Uterus (tissue), 2 donors: ENCODE measurements at regions not wholly inside any gene's neighbourhood (a gene's known extent, or its start where the extent isn't known, plus 50 kb on each side); places are given as distances from the start of the nearest gene placed in this dataset.

Experiments used
- CTCF ChIP-seq, 4 experiments: fragments of 200-600 bp in 2 of 4; fragments of 450-650 bp in 2 of 4; sonication (generic) in 2 of 4; IDR thresholded peaks; one replicate each; pipeline ENCODE4 v1.5.1; 2016 to 2019; ENCODE audit warnings: antibody characterized with exemption in 4 of 4, mild to moderate bottlenecking in 2 of 4, moderate library complexity in 1 of 4
- POLR2A ChIP-seq, 2 donors: fragments of 450-650 bp; IDR thresholded peaks; one replicate each; pipeline ENCODE4 v1.6.1; 2016; ENCODE audit warnings: antibody characterized with exemption in 2 of 2, mild to moderate bottlenecking in 1 of 2, moderate library complexity in 1 of 2

- TF ChIP-seq CTCF (IDR thresholded peaks at IDR 0.05) (no peak), POLR2A (IDR thresholded peaks at IDR 0.05) (no peak)
Observed at GRCh38 chr7:50939021-50939420, 156.3 kb upstream of the GRB10 start.
